ENCODE measurements at regions not wholly inside any gene's neighbourhood (a gene's known extent, or its start where the extent isn't known, plus 50 kb on each side); places are given as distances from the start of the nearest gene placed in this dataset.
"Not testable (repeated sequence)": the region's sequence is repeated elsewhere in the genome, so short reads cannot be mapped to it uniquely, and the experiment has no call there.

GRCh38 chrX:486325-486724 lies 99.6 kb upstream of the PPP2R3B start:
- DNase-seq (ENCODE audit: low read depth) = no peak
- TF ChIP-seq CTCF (conservative IDR thresholded peaks at IDR 0.05; ENCODE audit: low read length) = no peak
- no peak overlapping the region for H3K4me3 ChIP-seq (ENCODE audit: low read length)

DNA sequence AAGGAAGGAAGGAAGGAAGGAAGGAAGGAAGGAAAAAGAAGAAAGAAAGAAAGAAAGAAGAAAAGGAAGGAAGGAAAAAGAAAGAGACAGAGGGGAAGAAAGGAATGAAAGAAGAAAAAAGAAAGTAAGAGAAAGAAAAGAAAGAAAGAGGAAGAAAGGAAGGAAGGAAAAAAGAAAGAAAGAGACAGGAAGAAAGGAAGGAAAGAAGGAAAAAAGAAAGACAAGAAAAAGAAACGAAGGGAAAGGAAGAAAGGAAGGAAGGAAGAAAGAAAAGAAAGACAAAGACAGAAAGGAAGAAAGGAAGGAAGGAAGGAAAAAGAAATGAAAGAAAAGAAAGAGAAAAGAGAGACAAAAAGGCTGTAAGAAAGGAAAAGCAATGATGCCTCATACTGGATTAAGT lies 101.1 kb upstream of the PPP2R3B start:
- H3K4me3 ChIP-seq (ENCODE audit: low read length) = no peak overlapping the region
- TF ChIP-seq CTCF (conservative IDR thresholded peaks at IDR 0.05; ENCODE audit: low read length) = no peak
- DNase-seq (ENCODE audit: low read depth) = no peak

DNA sequence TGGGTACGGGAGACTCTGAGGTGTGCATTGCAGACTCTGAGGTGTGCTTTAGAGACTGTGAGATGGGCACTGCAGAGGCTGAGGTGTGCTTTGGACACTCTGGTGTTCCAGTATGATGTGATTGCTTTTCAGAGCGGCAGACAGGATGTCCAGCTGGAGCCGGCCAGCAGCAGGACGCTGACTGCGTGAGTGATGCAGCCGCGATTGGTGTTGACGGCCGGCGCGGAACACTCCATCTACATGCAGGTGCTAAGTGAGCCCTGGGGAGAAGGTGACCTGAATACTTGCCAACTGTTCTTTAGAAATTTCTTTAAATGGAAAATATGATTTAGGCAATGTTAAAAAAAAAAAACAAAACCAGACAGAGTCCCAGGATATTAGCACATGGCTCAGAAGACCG lies 103.1 kb upstream of the PPP2R3B start:
- DNase-seq (ENCODE audit: low read depth) = no peak
- no peak overlapping the region for H3K4me3 ChIP-seq (ENCODE audit: low read length)
- no peak for TF ChIP-seq CTCF (conservative IDR thresholded peaks at IDR 0.05; ENCODE audit: low read length)

- H3K4me3 ChIP-seq (ENCODE audit: low read length) = no peak overlapping the region
- no peak for TF ChIP-seq CTCF (conservative IDR thresholded peaks at IDR 0.05; ENCODE audit: low read length)
- DNase-seq (ENCODE audit: low read depth) = no peak
Observed at GRCh38 chrX:497186-498014, 110.7 kb upstream of the PPP2R3B start.

- H3K4me3 ChIP-seq (ENCODE audit: low read length); DNase-seq (ENCODE audit: low read depth): not testable (repeated sequence)
Observed at GRCh38 chrX:498901-499300, 112.2 kb upstream of the PPP2R3B start.

GRCh38 chrX:499870-500364 lies 113.2 kb upstream of the PPP2R3B start:
- no peak overlapping the region for H3K4me3 ChIP-seq (ENCODE audit: low read length)
- no peak for DNase-seq (ENCODE audit: low read depth)
- no peak for TF ChIP-seq CTCF (conservative IDR thresholded peaks at IDR 0.05; ENCODE audit: low read length)

DNA sequence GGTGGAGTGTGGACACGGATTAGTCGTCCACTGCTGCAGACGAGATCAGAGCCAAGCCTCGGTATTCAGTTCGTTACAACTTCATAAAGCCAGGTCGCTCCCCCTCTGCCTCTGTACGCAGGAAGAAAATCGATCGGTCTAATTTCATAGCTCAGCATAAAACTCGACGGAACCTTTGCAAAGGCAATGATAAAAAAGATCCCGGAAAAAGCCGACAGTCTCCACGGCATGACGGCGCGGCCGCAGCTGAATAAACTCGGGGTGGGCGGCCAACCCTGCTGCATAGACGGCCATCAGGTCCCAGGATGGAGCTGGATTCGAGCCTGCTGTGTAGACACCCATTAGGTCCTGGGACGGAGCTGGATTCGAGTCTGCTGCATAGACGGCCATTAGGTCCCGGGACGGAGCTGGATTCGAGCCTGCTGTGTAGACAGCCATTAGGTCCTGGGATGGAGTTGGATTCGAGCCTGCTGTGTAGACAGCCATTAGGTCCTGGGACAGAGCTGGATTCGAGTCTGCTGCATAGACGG lies 113.8 kb upstream of the PPP2R3B start:
- DNase-seq (ENCODE audit: low read depth) = no peak
- no peak for TF ChIP-seq CTCF (conservative IDR thresholded peaks at IDR 0.05; ENCODE audit: low read length)
- H3K4me3 ChIP-seq (ENCODE audit: low read length) = no peak overlapping the region

All from AG10803 (cell line).